Right cardiac atrium (tissue), 5 donors: ENCODE measurements at regions not wholly inside any gene's neighbourhood (a gene's known extent, or its start where the extent isn't known, plus 50 kb on each side); places are given as distances from the start of the nearest gene placed in this dataset.

ENCODE experiments used
- ATAC-seq, 2 donors: fragments of 200-7000 bp; cut with Tn5 transposase; one replicate each; pipeline versions ENCODE4 v1.8.0 to v1.9.1; 2020; ENCODE audit warnings: moderate library complexity in 2 of 2, mild to moderate bottlenecking in 1 of 2
- DNase-seq, 3 donors: peaks; one replicate each; pipeline ENCODE4 v3.0.0-alpha.2; 2020
- H3K27ac ChIP-seq: one replicate; pipeline ENCODE4 v1.5.1; 2013; ENCODE audit warnings: mild to moderate bottlenecking, low read length, control low read depth, moderate library complexity
- H3K27me3 ChIP-seq: one replicate; pipeline ENCODE4 v1.6.1; 2013; ENCODE audit not compliant: control insufficient read depth, insufficient read depth
- H3K4me1 ChIP-seq: one replicate; pipeline ENCODE4 v1.6.1; 2013; ENCODE audit warnings: low read length; ENCODE audit not compliant: control insufficient read depth, insufficient read depth
- H3K4me3 ChIP-seq: one replicate; pipeline ENCODE4 v1.5.1; 2013; ENCODE audit warnings: low read length, control low read depth
- H3K9me3 ChIP-seq: one replicate; pipeline ENCODE4 v1.6.1; 2013; ENCODE audit warnings: low read length; ENCODE audit not compliant: control insufficient read depth
- WGBS: extraction: QIAGEN DNeasy Blood & Tissue Kit; methylation state at CpG from one replicate; pipeline ENCODE4 v1.1.7; 2013; 5-methylcytosine and 5-hydroxymethylcytosine counted together
- intact Hi-C, 4 donors: fragments of 100-400 bp; cut with DNase I; formaldehyde crosslinking; loops; one replicate each; pipeline versions ENCODE4 v1.11.0 to v1.14.0; 2022 to 2023
- donor health status: healthy with polysubstance abuse.
- donor health status: DM: no; HTN: yes; CAD: no.
- donor health status: DM: no; HTN: no; CAD: no.
- donor health status: DM: no; HTN: yes; CAD: no; lungs with severe emphysema.
- donor health status: DM: yes; HTN: yes; CAD: no.

- intact Hi-C loops, result no loop called here
- 80% methylated on average over 6 of the region's 6 CpGs for WGBS
- Histone ChIP-seq H3K27me3 (no peaks in the 10 kb centered on the region), H3K27ac (no peak overlapping the region), H3K9me3 (peaks cover 2% of the 10 kb centered on the region), H3K4me1 (peaks cover 2% of the 10 kb centered on the region), H3K4me3 (no peak overlapping the region)
- no peak for ATAC-seq
- DNase-seq, result no peak
Observed at GRCh38 chr7:136053689-136054485, 76.7 kb upstream of the MTPN start.

- H3K4me1 ChIP-seq, result peaks cover 2% of the 10 kb centered on the region
- H3K27ac ChIP-seq, result no peak overlapping the region
- intact Hi-C loops, result no loop called here
- WGBS, result 93% methylated on average over 6 of the region's 6 CpGs
- DNase-seq (no peak), ATAC-seq (no peak)
- H3K9me3 ChIP-seq, result peaks cover 2% of the 10 kb centered on the region
- no peaks in the 10 kb centered on the region for H3K27me3 ChIP-seq
- H3K4me3 ChIP-seq, result no peak overlapping the region
Observed at GRCh38 chr7:136051203-136051928, 74.2 kb upstream of the MTPN start.

- DNase-seq, result no peak
- intact Hi-C loops, result no loop called here
- Histone ChIP-seq H3K4me3 (no peak overlapping the region), H3K27ac (peak overlapping the region; percentile 28), H3K27me3 (no peaks in the 10 kb centered on the region), H3K9me3 (peaks cover 2% of the 10 kb centered on the region), H3K4me1 (peaks cover 2% of the 10 kb centered on the region)
- peak; percentile 24 to 38 for ATAC-seq
- WGBS, result 54% methylated on average over 7 of the region's 7 CpGs
Observed at GRCh38 chr7:136050462-136050847, 73.3 kb upstream of the MTPN start.

- no peak for DNase-seq
- WGBS, result 39% methylated on average over 6 of the region's 6 CpGs
- Histone ChIP-seq H3K9me3 (peaks cover 2% of the 10 kb centered on the region), H3K27ac (no peak overlapping the region), H3K4me3 (no peak overlapping the region), H3K4me1 (peaks cover 2% of the 10 kb centered on the region), H3K27me3 (no peaks in the 10 kb centered on the region)
- ATAC-seq, result peak in 1 of 2 donors; percentile 36
- intact Hi-C loops, result no loop called here
Observed at GRCh38 chr7:136049818-136050461, 72.8 kb upstream of the MTPN start.

GRCh38 chr7:136049117-136049516, 72.0 kb upstream of the MTPN start:
- intact Hi-C loops, result no loop called here
- Histone ChIP-seq H3K27ac (no peak overlapping the region), H3K4me1 (peaks cover 2% of the 10 kb centered on the region), H3K9me3 (peaks cover 2% of the 10 kb centered on the region), H3K4me3 (no peak overlapping the region), H3K27me3 (no peaks in the 10 kb centered on the region)
- 47% methylated on average over 7 of the region's 7 CpGs for WGBS
- peak; percentile 48 to 61 for ATAC-seq
- peak in 1 of 3 donors; percentile 43 for DNase-seq

DNA sequence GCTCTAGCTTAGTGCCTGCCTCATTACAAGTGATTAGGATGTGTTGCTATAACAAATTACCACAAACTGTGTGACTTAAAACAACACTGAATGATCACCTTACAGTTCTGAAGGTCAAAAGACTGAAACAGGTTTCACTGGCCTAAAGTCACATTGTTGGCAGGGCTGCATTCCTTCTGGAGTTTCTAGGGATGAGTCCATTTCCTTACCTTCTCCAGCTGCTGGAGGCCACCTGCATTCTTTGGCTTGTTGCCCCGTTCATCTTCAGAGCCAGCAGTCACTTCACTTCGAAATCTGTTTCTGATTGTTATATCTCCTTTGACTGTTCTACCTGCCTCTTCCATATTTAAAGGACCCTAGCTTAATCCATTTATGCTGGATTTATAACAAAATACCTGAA, 69.4 kb upstream of the MTPN start:
- H3K27ac ChIP-seq, result no peak overlapping the region

DNA sequence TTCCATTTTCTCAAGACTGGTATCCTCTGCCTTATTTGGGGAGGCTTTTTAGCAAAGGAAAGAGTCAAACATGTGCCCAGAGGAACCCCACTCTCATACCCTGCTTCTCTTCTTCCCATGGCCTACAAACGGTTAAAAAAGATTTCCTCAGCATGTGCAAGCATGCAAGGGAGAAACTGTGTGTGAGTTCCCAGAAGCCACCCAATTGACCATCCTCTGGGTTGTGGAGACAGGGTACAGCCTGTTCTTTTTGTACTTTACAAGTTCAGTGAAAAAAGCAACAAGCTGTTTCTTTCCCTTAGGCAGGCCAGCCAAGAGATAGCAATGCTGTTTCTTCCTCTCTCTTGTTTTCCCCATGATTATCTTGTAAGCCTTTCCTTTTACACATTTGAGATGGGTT, 68.8 kb upstream of the MTPN start:
- ATAC-seq, result peak; percentile 18 to 79
- Histone ChIP-seq H3K27me3 (no peaks in the 10 kb centered on the region), H3K4me1 (peaks cover 2% of the 10 kb centered on the region), H3K27ac (no peak overlapping the region), H3K4me3 (no peak overlapping the region), H3K9me3 (peaks cover 2% of the 10 kb centered on the region)
- intact Hi-C loops, result no loop called here
- DNase-seq, result no peak
- 68% methylated on average over 1 of the region's 1 CpG for WGBS

More for the DNA sequence above, 69.4 kb upstream of the MTPN start:
- H3K9me3 ChIP-seq, result peaks cover 2% of the 10 kb centered on the region
- DNase-seq (no peak), ATAC-seq (no peak)
- no peaks in the 10 kb centered on the region for H3K27me3 ChIP-seq
- no peak overlapping the region for H3K4me3 ChIP-seq
- WGBS, result 66% methylated on average over 2 of the region's 2 CpGs
- peaks cover 2% of the 10 kb centered on the region for H3K4me1 ChIP-seq
- intact Hi-C loops, result no loop called here

- intact Hi-C loops, result no loop called here
- no peaks in the 10 kb centered on the region for H3K27me3 ChIP-seq
- ATAC-seq (no peak), DNase-seq (no peak)
- no peaks in the 10 kb centered on the region for H3K4me1 ChIP-seq
- WGBS, result 79% methylated on average over 3 of the region's 3 CpGs
- peaks cover 2% of the 10 kb centered on the region for H3K9me3 ChIP-seq
- no peak overlapping the region for H3K4me3 ChIP-seq
- no peak overlapping the region for H3K27ac ChIP-seq
Observed at GRCh38 chr7:136045181-136045580, 68.0 kb upstream of the MTPN start.

GRCh38 chr7:136039577-136040345, 62.6 kb upstream of the MTPN start:
- Histone ChIP-seq H3K9me3 (no peaks in the 10 kb centered on the region), H3K27me3 (no peaks in the 10 kb centered on the region), H3K27ac (no peak overlapping the region), H3K4me1 (no peaks in the 10 kb centered on the region), H3K4me3 (no peak overlapping the region)
- ATAC-seq, result no peak
- no peak for DNase-seq
- WGBS, result 72% methylated on average over 5 of the region's 5 CpGs
- intact Hi-C loops, result no loop called here

GRCh38 chr7:136036336-136036735, 59.2 kb upstream of the MTPN start:
- H3K27ac ChIP-seq, result no peak overlapping the region
- DNase-seq, result no peak
- no peak overlapping the region for H3K4me3 ChIP-seq
- no peaks in the 10 kb centered on the region for H3K4me1 ChIP-seq
- ATAC-seq, result no peak
- intact Hi-C loops, result no loop called here
- H3K27me3 ChIP-seq, result no peaks in the 10 kb centered on the region
- no peaks in the 10 kb centered on the region for H3K9me3 ChIP-seq
- 57% methylated on average over 3 of the region's 3 CpGs for WGBS
